ENCODE measurements at regions not wholly inside any gene's neighbourhood (a gene's known extent, or its start where the extent isn't known, plus 50 kb on each side); places are given as distances from the start of the nearest gene placed in this dataset.

- in situ Hi-C loops (cut with MboI; ENCODE audit: low sequenced_read_pairs) = no loop called here
Measured at GRCh38 chr9:74293479-74293878, 203.7 kb upstream of the RORB start.

- in situ Hi-C loops (cut with MboI; ENCODE audit: low sequenced_read_pairs) = no loop called here
Measured at GRCh38 chr9:74303945-74304344, 193.2 kb upstream of the RORB start.

- in situ Hi-C loops (cut with MboI; ENCODE audit: low sequenced_read_pairs) = no loop called here
Measured at GRCh38 chr9:74304598-74304997, 192.5 kb upstream of the RORB start.

GRCh38 chr9:74309654-74310053 is 187.5 kb upstream of the RORB start:
- in situ Hi-C loops (cut with MboI; ENCODE audit: low sequenced_read_pairs) = no loop called here

- in situ Hi-C loops (cut with MboI; ENCODE audit: low sequenced_read_pairs) = no loop called here
Measured at GRCh38 chr9:74317235-74317634, 179.9 kb upstream of the RORB start.

- in situ Hi-C loops (cut with MboI; ENCODE audit: low sequenced_read_pairs) = no loop called here
Measured at GRCh38 chr9:74321396-74321795, 175.7 kb upstream of the RORB start.

- in situ Hi-C loops (cut with MboI; ENCODE audit: low sequenced_read_pairs) = no loop called here
Measured at GRCh38 chr9:74322661-74323314, 174.3 kb upstream of the RORB start.

GRCh38 chr9:74330487-74331214 is 166.5 kb upstream of the RORB start:
- in situ Hi-C loops (cut with MboI; ENCODE audit: low sequenced_read_pairs) = no loop called here

- in situ Hi-C loops (cut with MboI; ENCODE audit: low sequenced_read_pairs) = no loop called here
Measured at GRCh38 chr9:74331607-74332006, 165.5 kb upstream of the RORB start.

GRCh38 chr9:74333384-74334032 is 163.6 kb upstream of the RORB start:
- in situ Hi-C loops (cut with MboI; ENCODE audit: low sequenced_read_pairs) = no loop called here

- in situ Hi-C loops (cut with MboI; ENCODE audit: low sequenced_read_pairs) = no loop called here
Measured at GRCh38 chr9:74334271-74334670, 162.9 kb upstream of the RORB start.

GRCh38 chr9:74336161-74336560 is 161.0 kb upstream of the RORB start:
- in situ Hi-C loops (cut with MboI; ENCODE audit: low sequenced_read_pairs) = no loop called here

GRCh38 chr9:74348777-74349176 is 148.4 kb upstream of the RORB start:
- in situ Hi-C loops (cut with MboI; ENCODE audit: low sequenced_read_pairs) = no loop called here

GRCh38 chr9:74355107-74355506 is 142.0 kb upstream of the RORB start:
- in situ Hi-C loops (cut with MboI; ENCODE audit: low sequenced_read_pairs) = no loop called here

GRCh38 chr9:74357577-74357976 is 139.6 kb upstream of the RORB start:
- in situ Hi-C loops (cut with MboI; ENCODE audit: low sequenced_read_pairs) = no loop called here

- in situ Hi-C loops (cut with MboI; ENCODE audit: low sequenced_read_pairs) = no loop called here
Measured at GRCh38 chr9:74358959-74359358, 138.2 kb upstream of the RORB start.

GRCh38 chr9:74361508-74361907 is 135.6 kb upstream of the RORB start:
- in situ Hi-C loops (cut with MboI; ENCODE audit: low sequenced_read_pairs) = no loop called here

- in situ Hi-C loops (cut with MboI; ENCODE audit: low sequenced_read_pairs) = no loop called here
Measured at GRCh38 chr9:74362423-74362822, 134.7 kb upstream of the RORB start.

GRCh38 chr9:74366111-74366510 is 131.0 kb upstream of the RORB start:
- in situ Hi-C loops (cut with MboI; ENCODE audit: low sequenced_read_pairs) = no loop called here

GRCh38 chr9:74369844-74370243 is 127.3 kb upstream of the RORB start:
- in situ Hi-C loops (cut with MboI; ENCODE audit: low sequenced_read_pairs) = no loop called here

- in situ Hi-C loops (cut with MboI; ENCODE audit: low sequenced_read_pairs) = no loop called here
Measured at GRCh38 chr9:74373348-74373747, 123.8 kb upstream of the RORB start.

- in situ Hi-C loops (cut with MboI; ENCODE audit: low sequenced_read_pairs) = no loop called here
Measured at GRCh38 chr9:74379718-74380117, 117.4 kb upstream of the RORB start.
